ENCODE measurements at regions not wholly inside any gene's neighbourhood (a gene's known extent, or its start where the extent isn't known, plus 50 kb on each side); places are given as distances from the start of the nearest gene placed in this dataset.

- Histone ChIP-seq H3K27me3 (ENCODE audit: insufficient read depth, low read depth, severe bottlenecking) (no peaks in the 10 kb centered on the region), H3K9me3 (ENCODE audit: severe bottlenecking) (no peaks in the 10 kb centered on the region), H3K27ac (no peak overlapping the region), H3K36me3 (no peaks in the 10 kb centered on the region), H3K4me3 (ENCODE audit: low read depth, low read length) (no peak overlapping the region)
- no peak for DNase-seq
- no peak for TF ChIP-seq CTCF (IDR thresholded peaks at IDR 0.05; ENCODE audit: low read depth, low read length)
These were observed 49.8 kb upstream of the OLIG2 start for GRCh38 chr21:32975811-32976431.
